Body of pancreas (tissue), 4 donors: ENCODE measurements at regions not wholly inside any gene's neighbourhood (a gene's known extent, or its start where the extent isn't known, plus 50 kb on each side); places are given as distances from the start of the nearest gene placed in this dataset.
A peak's percentile ranks its signal among the peaks of the same experiment; 100 is the strongest.

Experiments
- ATAC-seq: fragments of 150-250 bp; one replicate; pipeline ENCODE4 v1.9.1; 2016
- DNase-seq, 4 donors: peaks; one replicate each; pipeline ENCODE4 v3.0.0-alpha.2; 2019
- H3K27ac ChIP-seq, 4 donors: fragments of 200-600 bp; sonication (generic); 1 replicate in 3 of 4; 2 replicates in 1 of 4; pipeline versions ENCODE4 v1.5.1 to v1.6.1; 2016 to 2019; ENCODE audit warnings: mild to moderate bottlenecking in 1 of 4, mixed read lengths in 1 of 4, moderate library complexity in 1 of 4
- H3K27me3 ChIP-seq, 2 donors: fragments of 200-600 bp; sonication (generic); one replicate each; pipeline ENCODE4 v1.6.0; 2016; ENCODE audit warnings: mild to moderate bottlenecking in 1 of 2
- H3K36me3 ChIP-seq, 2 donors: fragments of 200-600 bp; sonication (generic); replicated peaks in 1 of 2; 2 replicates each; pipeline ENCODE4 v1.5.1; 2016; ENCODE audit warnings: low read depth in 2 of 2; ENCODE audit not compliant: insufficient read depth in 1 of 2
- H3K4me1 ChIP-seq: fragments of 200-600 bp; sonication (generic); one replicate; pipeline ENCODE4 v1.6.0; 2016
- H3K4me3 ChIP-seq, 2 donors: fragments of 200-600 bp; sonication (generic); 1 replicate in 1 of 2; 2 replicates in 1 of 2; pipeline ENCODE4 v1.5.1; 2016 to 2019
- H3K9me3 ChIP-seq, 3 donors: fragments of 200-600 bp; sonication (generic); 1 replicate in 2 of 3; 2 replicates in 1 of 3; pipeline ENCODE4 v1.5.1; 2016
- POLR2A ChIP-seq, 3 donors: fragments of 450-650 bp; IDR thresholded peaks; one replicate each; pipeline ENCODE4 v1.6.1; 2016; ENCODE audit warnings: antibody characterized with exemption in 3 of 3, mild to moderate bottlenecking in 2 of 3
- WGBS, 2 donors: methylation state at CpG; one replicate each; pipeline ENCODE4 v1.1.5; 2017; 5-methylcytosine and 5-hydroxymethylcytosine counted together
- intact Hi-C: fragments of 100-400 bp; cut with DNase I; formaldehyde crosslinking; loops from one replicate; pipeline ENCODE4 v1.15.1; 2023
- TF ChIP-seq, protein P1 (sequence below), 7 experiments: fragments of 450-650 bp in 4 of 7; fragments of 200-600 bp in 3 of 7; sonication (generic) in 3 of 7; IDR thresholded peaks; one replicate each; pipeline ENCODE4 v1.5.1; 2016 to 2019; ENCODE audit warnings: antibody characterized with exemption in 7 of 7

DNA sequence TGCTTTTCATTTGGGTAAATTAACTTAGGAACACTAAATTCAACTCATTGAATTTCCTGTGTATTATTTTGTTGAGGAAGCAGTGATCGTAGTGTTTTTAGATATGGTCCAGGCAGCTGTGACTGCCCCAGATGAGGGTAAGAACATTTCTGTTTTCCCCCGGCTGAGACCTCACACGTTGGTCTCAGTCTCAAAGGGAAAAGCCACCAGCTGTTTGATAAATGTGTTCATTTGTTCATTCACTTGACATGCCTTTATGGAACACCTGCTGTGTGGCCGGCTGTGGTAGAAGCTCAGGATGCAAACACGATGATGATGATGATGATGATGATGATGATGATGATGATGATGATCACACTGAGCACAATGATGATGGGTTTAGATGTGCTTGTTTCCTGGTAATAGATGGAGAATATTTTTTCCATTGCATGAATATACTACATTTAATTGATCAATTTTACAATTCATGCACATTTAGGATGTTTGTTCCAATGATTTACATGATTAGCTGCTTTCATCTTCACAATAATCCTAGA is 125.6 kb upstream of the ZNF32 start:
- ATAC-seq (no peak), DNase-seq (no peak)
- Histone ChIP-seq H3K9me3 (no peaks in the 10 kb centered on the region), H3K27me3 (no peaks in the 10 kb centered on the region), H3K36me3 (no peaks in the 10 kb centered on the region), H3K4me1 (peaks cover 3% of the 10 kb centered on the region), H3K4me3 (no peak overlapping the region), H3K27ac (no peak overlapping the region)
- intact Hi-C loops, result no loop called here
- WGBS, 2 donors, result 32 to 43% methylated on average over 5 of the region's 5 CpGs
- TF ChIP-seq, protein P1, sequence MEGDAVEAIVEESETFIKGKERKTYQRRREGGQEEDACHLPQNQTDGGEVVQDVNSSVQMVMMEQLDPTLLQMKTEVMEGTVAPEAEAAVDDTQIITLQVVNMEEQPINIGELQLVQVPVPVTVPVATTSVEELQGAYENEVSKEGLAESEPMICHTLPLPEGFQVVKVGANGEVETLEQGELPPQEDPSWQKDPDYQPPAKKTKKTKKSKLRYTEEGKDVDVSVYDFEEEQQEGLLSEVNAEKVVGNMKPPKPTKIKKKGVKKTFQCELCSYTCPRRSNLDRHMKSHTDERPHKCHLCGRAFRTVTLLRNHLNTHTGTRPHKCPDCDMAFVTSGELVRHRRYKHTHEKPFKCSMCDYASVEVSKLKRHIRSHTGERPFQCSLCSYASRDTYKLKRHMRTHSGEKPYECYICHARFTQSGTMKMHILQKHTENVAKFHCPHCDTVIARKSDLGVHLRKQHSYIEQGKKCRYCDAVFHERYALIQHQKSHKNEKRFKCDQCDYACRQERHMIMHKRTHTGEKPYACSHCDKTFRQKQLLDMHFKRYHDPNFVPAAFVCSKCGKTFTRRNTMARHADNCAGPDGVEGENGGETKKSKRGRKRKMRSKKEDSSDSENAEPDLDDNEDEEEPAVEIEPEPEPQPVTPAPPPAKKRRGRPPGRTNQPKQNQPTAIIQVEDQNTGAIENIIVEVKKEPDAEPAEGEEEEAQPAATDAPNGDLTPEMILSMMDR (IDR thresholded peaks at IDR 0.05), result no peak
- no peak for TF ChIP-seq POLR2A (IDR thresholded peaks at IDR 0.05)

DNA sequence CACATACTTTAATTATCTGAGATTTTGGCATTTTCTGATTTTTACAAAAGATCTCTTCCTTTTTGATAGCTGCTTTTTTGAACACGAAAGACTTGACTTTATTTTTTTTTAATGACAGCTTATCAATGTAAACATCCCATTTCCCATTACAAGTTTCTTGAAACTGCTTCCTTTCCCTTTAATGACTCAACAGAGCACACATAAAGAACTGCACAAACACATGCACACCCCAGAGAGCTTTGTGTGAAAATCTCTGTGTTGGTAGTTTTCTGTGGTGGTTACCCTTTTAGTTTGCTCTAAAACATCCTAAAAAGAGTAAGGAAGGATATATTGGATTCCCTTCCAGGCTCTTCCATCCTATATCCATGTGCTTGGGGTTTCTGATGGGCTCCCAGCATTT is 125.1 kb upstream of the ZNF32 start:
- Histone ChIP-seq H3K27me3 (no peaks in the 10 kb centered on the region), H3K27ac (no peak overlapping the region), H3K9me3 (no peaks in the 10 kb centered on the region), H3K36me3 (no peaks in the 10 kb centered on the region), H3K4me3 (no peak overlapping the region), H3K4me1 (peaks cover 3% of the 10 kb centered on the region)
- DNase-seq (no peak), ATAC-seq (no peak)
- WGBS, 2 donors, result 26 to 35% methylated on average over 1 of the region's 1 CpG
- intact Hi-C loops, result no loop called here
- TF ChIP-seq, protein P1 (IDR thresholded peaks at IDR 0.05), result no peak
- TF ChIP-seq POLR2A (IDR thresholded peaks at IDR 0.05), result no peak

DNA sequence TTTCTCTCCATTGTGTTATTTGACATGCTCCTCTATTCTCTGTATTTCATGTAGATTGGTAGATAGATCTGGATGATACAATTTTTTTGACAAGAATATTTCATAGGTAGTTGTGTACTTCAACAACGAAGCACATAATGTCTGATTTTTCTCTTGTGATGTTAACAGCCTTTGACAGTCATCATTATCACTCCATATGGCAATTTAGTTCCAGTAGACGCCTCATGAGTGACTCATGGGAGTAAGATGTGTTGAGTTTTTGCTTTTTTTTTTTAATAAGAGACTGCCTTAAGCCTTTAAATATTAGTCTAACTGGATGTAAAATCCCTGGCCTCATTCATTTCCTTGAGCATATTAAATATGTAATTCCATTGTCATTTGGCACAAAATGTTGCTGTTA is 123.5 kb upstream of the ZNF32 start:
- Histone ChIP-seq H3K27ac (peak overlapping the region in 1 of 4 donors; percentile 13), H3K4me1 (peaks cover 3% of the 10 kb centered on the region), H3K9me3 (no peaks in the 10 kb centered on the region), H3K36me3 (no peaks in the 10 kb centered on the region), H3K4me3 (no peak overlapping the region), H3K27me3 (no peaks in the 10 kb centered on the region)
- WGBS, 2 donors, result 50 to 74% methylated on average over 2 of the region's 2 CpGs
- intact Hi-C loops, result no loop called here
- ATAC-seq (no peak), DNase-seq (no peak)
- TF ChIP-seq, protein P1 (IDR thresholded peaks at IDR 0.05), result no peak
- no peak for TF ChIP-seq POLR2A (IDR thresholded peaks at IDR 0.05)

DNA sequence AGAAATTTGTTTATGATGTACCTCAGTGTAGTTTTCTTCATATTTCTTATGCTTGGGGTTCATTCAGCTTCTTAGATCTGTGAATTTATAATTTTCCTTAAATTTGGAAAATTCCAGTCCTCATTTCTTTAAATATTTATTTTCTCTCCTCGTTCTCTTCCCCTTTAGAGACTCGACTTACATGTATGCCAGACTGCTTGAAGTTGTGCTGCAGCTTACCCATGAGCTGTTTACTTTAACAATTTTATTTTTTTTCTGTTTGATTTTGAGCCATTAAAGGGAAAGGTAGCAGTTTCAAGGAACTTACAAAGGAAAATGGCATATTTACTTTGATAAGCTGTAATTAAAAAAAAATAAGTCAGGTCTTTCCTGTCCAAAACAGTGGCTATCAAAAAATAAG is 123.0 kb upstream of the ZNF32 start:
- peak overlapping the region in 1 of 2 donors; percentile 20 for H3K4me3 ChIP-seq

More for the DNA sequence above, 123.0 kb upstream of the ZNF32 start:
- peak overlapping the region in 1 of 4 donors; percentile 55 for H3K27ac ChIP-seq
- peak; percentile 17 to 68 (median 51) for TF ChIP-seq POLR2A (IDR thresholded peaks at IDR 0.05)
- TF ChIP-seq, protein P1 (IDR thresholded peaks at IDR 0.05), result no peak
- H3K4me1 ChIP-seq, result peaks cover 3% of the 10 kb centered on the region
- WGBS, 2 donors, result 10 to 13% methylated on average over 2 of the region's 2 CpGs
- DNase-seq, result peak in 3 of 4 donors; percentile 28 to 35 (median 35)
- no peaks in the 10 kb centered on the region for H3K36me3 ChIP-seq
- no peaks in the 10 kb centered on the region for H3K9me3 ChIP-seq
- no peaks in the 10 kb centered on the region for H3K27me3 ChIP-seq
- ATAC-seq, result no peak
- intact Hi-C loops, result no loop called here
